ENCODE measurements at regions not wholly inside any gene's neighbourhood (a gene's known extent, or its start where the extent isn't known, plus 50 kb on each side); places are given as distances from the start of the nearest gene placed in this dataset.

DNA sequence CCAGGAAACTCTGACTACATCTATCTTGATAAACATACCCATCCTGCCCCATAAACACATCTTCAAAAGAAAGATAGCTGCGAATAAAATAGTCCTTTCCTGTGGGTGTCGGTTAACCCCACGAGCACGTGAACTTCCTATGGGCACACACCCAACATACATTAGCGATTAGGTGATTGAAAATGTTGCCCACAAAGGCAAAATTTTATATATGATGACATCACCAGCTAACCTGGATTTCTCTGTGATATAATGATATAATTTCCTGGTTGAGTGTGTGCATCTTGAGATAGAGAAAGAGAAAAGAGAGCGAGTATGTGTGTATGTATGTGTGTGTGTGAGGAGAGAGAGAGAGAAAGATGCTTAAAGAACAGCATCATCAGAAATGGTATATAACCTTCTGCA is 296.1 kb downstream of the PTPRC start:
- TF ChIP-seq, protein P1, sequence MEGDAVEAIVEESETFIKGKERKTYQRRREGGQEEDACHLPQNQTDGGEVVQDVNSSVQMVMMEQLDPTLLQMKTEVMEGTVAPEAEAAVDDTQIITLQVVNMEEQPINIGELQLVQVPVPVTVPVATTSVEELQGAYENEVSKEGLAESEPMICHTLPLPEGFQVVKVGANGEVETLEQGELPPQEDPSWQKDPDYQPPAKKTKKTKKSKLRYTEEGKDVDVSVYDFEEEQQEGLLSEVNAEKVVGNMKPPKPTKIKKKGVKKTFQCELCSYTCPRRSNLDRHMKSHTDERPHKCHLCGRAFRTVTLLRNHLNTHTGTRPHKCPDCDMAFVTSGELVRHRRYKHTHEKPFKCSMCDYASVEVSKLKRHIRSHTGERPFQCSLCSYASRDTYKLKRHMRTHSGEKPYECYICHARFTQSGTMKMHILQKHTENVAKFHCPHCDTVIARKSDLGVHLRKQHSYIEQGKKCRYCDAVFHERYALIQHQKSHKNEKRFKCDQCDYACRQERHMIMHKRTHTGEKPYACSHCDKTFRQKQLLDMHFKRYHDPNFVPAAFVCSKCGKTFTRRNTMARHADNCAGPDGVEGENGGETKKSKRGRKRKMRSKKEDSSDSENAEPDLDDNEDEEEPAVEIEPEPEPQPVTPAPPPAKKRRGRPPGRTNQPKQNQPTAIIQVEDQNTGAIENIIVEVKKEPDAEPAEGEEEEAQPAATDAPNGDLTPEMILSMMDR (IDR thresholded peaks at IDR 0.05) = no peak
- TF ChIP-seq POLR2AphosphoS5 (IDR thresholded peaks at IDR 0.05; ENCODE audit: low read depth, low read length) (no peak), SIN3A (IDR thresholded peaks at IDR 0.05; ENCODE audit: borderline replicate concordance, insufficient read depth, low read depth, low read length) (no peak), REST (IDR thresholded peaks at IDR 0.05; ENCODE audit: insufficient read depth in 1 of 2, low read depth in 2 of 2, low read length in 1 of 2) (no peak), TCF7L2 (IDR thresholded peaks at IDR 0.05; ENCODE audit: low read depth, low read length) (no peak)
